ENCODE measurements at regions not wholly inside any gene's neighbourhood (a gene's known extent, or its start where the extent isn't known, plus 50 kb on each side); places are given as distances from the start of the nearest gene placed in this dataset.

DNA sequence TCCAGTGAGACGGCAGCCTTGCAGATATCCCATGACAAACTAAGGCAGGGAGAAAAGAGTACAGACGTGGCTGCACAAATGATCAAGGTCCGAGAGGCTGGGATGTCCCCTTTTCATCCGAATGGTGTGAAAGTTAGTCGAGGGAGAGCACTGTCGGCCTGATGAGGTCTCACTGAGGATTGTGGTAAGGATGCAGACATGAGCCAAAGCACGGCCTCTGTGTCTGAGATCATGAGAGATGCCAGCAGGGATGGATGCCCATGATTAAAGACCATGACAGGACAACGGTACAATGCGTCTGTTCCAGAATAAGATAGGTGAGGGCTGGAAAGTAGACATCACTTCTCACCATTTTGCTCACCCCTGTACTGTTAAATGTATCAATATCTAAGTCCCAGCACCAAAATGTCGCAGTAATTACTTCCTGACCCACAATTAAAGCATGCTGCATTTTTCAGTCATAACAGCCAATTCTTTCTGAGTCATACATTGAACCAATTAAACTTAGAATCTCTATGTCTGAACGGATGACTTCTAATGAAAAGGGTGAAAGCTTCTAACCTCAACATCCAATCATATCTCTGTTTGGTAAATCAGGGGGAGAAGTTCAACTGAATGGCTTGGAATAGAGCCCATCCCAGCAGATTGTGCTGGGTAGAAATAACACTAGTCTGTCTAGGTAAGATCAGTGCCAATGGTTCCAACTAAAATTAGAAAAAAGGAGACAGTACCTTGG is 249.6 kb upstream of the SOX5 start:
- DNase-seq, result no peak

DNA sequence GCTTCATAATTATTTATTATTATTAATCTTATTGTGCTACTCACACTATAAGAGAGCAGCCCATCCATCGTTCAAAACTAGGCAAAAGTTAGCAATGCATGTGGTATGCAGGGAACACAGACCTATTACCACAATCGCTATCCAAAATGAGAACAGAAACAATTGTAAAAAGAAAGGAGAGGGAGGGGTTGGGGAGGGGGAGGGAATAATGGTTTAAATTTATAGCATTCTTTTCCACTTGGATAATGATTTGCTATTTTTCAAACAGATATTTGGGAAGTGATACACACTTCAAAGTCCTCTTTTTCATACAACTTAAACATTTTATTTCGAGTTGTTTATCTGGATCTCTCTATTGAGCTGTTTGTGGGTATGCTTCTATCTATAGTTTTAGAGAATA is 248.6 kb upstream of the SOX5 start:
- DNase-seq, result no peak

DNA sequence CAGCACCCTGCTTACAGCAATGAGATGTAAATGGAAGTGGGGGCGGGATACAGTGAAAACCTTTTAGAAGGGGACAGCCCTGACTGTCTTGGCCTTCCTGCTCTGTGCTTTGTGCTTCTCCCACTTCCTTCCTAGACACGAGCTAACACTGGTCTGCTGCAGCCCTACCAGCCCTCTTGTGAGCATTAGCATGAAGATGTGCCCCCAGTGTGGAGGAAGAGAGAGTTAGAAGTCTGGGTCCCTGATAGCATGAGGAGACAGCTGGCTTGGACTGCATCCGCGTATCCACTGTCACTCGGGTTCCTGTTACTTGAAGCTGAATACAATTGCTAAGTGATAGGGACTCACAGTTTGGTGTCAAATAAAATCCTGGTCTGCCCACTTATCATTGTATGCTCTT is 248.1 kb upstream of the SOX5 start:
- DNase-seq, result no peak

DNA sequence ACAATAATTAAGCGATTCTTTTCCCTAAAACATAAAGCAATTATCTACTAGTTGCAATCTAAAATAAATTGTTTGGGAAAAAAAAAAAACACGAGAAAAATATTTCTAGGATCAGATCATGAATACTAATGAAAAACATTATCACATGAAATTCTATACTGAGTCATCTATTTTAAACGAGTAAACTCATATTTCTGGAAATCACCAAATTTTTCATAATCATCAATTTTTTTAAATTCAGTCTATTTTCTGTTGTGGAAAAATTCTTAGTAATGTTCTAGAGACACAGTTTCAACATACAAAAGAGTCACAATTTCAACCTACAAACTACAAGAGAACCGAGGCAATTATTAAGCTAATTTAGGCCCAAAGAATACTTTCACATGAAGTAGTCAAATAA is 245.6 kb upstream of the SOX5 start:
- no peak for DNase-seq

DNA sequence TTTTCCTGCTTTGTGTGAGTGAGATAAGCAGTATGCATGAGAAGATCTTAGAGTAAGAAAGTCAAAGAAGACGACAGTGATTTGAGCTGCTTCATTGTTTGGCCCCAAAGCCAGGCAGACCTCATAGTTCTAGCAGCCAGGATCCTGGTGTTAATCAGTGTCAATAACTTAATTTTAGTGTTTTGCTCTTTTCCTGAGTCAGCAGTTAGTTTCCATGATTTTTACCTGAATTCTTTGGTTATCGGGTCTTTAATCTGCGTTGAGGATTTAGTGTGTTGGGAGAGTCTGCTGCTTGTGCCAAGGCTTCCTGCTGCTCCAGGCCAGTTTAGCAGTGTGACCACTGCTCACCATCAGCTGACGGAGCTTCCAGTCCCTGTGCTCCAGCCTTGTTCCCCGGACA is 241.6 kb upstream of the SOX5 start:
- no peak for DNase-seq

DNA sequence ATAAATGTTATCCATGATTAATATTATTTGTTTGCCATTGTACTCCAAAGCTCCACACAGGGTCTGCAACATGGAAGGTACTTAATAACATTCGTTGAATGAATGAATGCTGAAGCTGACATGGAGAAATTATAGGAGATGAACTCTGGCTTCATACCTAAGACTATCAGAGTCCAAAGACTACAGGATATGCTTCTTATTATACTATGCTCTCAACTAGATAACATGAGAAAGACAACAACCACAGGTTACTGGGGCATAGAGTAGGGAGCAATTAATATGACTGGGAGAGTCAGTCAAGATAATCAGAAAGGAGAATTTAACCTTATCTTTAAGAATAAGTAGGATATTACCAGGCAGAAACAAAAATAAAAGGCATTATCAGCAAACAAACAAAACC is 236.3 kb upstream of the SOX5 start:
- no peak for DNase-seq

DNA sequence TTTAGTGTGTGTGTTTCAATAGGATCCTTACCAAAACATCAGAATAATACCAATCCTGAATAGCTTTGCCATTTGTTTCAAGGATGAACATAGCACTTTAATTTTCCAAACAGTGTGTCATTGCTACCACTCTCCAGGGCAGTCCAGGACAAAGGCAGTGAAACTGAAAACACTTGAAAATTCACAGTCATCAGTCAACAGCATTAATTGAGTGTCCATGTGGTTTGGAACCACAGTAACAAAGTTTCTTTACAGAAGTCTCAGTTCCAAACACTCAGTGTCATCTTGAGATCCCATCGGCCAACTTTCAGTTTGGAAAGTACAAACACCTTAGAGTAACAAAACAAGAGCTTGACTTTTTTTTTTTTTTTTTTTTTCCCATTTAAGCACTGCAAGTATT is 228.4 kb upstream of the SOX5 start:
- DNase-seq, result no peak

DNA sequence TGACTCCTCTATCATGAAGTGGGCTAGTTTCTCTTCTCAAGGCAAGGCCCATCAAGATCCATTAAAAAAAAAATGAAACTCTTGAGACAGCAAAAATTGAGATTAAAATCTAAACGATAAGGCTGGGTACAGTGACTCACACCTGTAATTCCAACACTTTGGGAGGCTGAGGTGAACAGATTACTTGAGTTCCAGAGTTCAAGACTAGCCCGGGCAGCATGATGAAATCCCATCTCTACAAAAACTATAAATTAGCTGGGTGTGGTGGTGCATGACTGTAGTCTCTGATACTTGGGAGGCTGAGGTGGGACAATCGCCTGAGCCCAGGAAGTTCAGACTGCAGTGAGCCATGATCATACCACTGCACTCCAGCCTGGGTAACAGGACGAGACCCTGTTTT is 226.5 kb upstream of the SOX5 start:
- no peak for DNase-seq

DNA sequence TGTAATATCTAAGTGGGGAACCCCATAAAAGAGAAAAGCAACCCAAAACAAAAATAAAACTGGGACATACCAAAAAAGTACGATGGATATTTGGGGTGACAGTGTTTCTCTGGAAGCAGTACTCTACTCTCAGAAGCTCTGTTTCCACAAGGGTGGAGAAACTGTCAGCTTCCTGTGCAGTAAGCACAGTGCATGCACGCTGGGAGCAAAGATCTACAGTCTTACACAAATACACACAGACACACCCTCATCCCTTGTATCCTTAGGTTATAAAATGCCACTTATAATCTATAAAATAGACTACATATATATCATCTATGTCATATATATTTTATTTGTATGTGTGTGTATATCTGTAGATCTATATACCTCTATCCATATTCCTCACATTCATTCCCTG is 225.8 kb upstream of the SOX5 start:
- no peak for DNase-seq

DNA sequence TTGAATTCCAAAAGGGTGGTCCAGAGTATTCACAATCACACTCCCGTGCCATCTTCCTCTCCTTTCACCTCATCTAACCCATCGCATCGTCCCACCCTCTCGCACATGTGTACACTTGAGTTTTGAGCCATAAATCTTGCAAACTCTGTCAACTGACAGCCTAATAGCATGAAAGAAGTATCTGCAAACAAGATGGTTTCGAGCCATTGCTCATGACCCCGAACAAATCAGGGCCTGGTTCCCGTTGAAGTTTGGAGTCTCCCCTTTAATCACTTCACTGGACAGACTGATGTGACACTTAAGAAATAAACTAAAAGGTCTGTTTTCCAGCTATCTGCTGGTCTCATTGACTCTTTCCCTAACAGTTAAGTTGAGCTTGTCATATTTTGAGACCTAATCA is 223.6 kb upstream of the SOX5 start:
- DNase-seq, result no peak

DNA sequence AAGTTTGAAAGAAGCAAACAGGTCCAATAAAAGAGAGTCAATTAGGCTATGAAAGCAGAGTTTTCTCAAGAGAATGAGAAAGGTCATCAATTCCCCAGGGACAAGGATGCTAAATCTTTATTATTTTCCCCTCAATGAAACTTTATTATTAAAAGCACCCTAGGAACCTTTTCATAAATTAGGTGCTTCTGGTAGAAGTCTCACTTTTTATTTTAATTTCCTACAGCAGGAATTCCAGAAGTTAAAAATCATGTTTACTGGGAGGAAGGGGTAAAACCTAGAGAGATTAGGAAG is 223.2 kb upstream of the SOX5 start:
- DNase-seq, result no peak

DNA sequence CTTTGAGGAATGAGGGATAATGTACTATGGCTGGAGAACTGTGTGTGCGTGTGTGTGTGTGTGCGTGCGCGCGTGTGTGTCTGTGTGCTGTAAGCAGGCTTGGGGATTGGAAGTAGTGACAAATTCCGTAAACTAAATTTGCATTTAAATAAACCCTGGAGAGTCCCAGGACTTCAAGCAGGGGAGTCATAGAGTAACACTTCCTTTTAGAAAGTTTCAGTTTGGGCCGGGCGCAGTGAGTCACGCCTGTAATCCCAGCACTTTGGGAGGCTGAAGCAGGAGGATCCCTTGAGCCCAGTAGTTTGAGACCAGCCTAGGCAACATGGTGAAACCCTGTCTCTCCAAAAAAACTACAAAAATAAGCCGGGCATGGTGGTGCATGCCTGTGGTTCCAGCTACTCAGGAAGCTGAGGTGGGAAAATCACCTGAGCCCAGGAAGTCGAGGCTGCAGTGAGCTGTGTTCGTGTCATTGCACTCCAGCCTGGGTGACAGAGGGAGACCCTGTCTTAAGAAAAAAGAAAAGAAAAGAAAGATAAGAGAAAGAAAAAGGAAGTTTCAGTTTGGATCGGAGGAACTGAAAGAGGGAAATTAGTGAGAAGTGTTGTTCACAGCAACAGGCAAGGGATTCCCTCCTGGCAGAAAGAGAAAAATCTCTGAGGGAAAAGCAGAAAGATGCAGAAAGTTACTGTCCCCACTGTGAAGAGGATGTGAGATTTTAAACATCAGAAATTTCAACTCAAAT is 222.7 kb upstream of the SOX5 start:
- DNase-seq, result no peak

DNA sequence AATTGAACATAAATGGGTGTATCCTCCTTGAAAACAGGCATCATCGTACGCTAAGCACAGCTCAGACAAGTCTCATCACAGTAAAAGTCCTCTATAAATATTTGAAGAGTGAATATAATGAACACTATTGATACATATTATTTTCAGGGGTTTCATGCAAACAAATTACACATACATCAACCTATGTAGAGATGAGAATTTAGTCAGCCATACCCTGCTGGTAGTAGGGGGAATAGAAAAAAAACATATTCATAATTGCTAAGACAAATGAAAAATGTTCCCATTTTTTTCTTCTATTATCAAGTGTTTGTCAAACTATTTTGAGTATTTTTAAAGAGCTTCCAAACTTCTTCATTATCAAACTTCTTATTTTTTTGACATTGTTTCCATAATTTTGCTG is 205.6 kb upstream of the SOX5 start:
- DNase-seq, result no peak

DNA sequence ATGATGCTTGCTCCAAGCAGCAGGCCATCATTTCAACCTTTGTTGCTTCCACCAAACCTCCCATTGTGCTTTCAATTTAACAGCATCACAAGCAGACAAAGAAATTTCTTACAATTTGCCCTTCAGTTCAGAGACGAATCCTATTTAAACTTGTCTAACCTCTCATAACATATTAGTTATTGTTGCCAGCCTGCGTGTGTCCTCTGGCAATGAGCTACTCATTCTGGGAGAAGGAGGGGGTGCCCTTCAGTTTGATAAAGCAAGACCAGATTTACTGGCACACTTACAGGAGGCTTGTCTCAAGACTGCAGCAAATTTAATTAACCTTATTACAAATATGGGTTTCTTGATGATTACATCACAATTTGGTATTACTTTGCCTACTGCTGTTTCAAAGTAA is 203.6 kb upstream of the SOX5 start:
- no peak for DNase-seq

DNA sequence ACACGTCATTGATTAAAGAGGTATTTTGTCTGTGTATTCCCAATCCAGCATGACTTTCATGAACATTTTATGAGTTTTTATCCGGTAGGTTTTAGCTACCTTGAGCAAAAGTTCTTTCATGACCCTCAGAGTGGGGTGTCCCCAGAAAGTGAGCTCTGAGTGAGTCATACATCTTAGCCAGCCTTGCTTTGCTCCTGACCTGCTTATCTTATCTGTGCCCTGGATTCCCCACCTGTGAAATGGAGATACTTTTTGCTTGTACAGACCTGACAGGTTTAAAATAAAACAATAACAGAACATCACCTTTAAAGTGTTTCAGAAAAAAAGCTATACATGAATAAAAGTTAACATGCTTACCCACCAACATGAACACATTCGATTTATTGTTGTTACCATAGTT is 202.8 kb upstream of the SOX5 start:
- no peak for DNase-seq

DNA sequence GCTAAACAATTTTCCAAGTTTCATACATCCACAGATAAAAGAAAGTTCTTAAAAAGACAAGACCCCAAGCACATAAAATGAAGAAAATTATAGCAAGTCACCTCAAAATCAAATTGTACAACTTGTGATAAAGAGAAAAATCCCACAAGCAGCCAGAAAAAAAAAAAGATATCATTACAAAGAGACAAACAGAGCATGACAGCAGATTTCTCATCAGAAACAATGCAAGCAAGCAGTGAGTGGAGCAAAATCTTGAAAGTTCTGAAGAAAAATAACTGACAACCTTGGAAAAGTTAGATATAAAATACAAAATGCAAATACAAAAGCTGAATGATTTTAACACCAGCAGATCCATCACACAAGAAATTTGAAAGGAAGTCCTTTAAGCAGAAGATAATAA is 194.5 kb upstream of the SOX5 start:
- DNase-seq, result no peak

DNA sequence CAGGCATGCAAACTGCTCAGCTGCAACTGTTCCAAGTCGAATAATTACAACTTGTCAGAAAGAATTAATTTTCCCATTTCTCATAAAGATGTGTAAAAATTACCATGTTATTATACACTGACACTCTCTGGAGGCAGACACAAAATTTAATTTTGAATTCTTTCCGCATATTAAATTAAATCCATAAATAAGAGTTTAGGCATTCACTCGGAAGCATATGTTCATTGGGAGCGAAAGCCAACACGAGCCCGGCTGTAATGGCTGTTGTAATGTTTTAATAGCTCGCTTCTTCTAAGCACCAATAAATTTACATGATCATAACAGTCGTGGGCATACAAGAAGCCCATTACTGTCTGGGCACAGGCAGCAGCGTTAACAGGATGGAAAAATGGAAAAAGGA is 189.6 kb upstream of the SOX5 start:
- DNase-seq, result no peak

DNA sequence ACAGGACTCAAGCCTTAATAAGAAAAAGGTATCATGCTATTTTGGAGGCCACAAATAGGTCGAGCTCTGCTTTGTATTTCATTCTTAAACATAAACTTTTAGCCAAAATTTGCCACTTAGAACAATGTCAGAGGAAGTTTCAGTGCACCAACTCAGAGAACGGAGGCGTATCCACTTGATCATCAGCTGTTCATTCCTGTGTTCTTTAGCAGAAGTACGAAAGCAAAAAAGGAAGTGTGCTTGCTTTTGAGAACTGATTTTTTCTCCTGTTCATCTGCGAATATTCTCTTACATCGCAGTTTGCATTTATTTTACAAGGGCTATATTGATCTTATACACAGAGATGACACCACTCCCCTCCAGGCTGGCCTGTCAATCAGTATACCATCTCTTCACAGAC is 188.6 kb upstream of the SOX5 start:
- DNase-seq, result no peak

DNA sequence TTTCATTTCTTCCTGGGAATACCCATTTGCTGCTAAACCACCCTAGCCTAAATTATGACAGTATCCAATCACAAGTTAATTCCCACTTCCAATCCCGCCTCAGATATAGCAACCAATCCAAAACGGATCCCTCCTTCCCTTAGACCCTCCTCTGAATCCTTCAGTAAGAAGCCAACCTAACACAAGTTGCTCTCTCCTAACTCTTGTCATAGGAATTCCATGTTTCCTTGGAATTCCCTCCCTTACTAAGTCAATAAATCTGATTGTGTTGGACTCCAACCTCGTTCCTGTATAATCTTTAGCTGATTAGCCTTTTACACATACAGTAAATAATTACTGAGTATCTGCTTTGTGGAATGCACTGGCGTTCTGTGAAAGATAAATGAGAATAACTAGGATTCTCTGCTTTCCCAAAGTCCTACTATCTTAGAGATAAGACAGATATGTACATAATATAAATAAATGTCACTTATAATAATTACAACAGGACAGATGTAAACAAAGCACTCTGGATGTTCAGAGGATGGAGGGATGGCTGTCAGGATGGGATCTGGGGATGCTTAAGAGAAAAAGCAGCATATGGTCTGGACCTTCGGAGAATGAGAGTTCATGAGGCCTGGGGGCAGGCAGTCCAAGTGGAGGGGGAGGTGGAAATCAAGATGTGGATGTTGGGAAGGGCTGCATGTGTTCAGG is 185.8 kb upstream of the SOX5 start:
- DNase-seq, result no peak

DNA sequence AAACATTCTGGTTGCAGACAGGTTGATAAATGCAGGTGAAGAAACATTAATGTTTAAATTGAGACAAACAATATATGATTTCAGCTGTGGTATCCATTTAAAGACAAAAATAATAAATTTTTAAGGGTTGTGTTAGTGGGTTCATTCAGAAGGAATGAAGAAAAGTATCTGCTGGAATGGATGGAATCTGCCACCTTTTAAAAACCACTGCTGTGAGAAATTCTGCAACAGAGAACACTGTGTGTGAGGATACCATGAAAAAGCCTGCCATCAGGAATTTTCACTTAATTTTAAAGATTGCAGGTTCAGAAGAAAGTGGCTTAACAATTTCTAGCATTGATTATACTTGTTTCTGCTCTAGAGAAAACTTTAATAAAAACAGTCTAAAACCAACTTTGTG is 184.6 kb upstream of the SOX5 start:
- DNase-seq, result no peak

DNA sequence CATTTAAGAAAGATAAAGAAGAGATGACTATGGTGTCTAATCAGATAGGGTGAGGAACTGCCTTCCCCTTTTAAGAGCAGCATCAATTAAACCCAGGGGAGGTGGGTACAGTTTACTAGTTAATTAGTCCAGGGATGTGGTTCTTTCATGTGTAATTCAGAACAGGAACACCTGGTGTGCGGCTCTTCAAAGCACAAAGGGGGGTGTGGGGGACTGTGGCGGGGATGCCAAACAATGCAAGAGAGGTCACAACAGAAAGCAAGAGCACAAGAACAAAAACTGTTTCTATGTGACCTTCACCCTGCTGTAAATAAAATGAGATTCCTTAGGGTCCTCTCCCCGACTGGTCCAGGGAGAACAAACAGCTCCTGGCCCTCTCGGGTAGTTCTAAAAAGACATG is 183.9 kb upstream of the SOX5 start:
- no peak for DNase-seq

DNA sequence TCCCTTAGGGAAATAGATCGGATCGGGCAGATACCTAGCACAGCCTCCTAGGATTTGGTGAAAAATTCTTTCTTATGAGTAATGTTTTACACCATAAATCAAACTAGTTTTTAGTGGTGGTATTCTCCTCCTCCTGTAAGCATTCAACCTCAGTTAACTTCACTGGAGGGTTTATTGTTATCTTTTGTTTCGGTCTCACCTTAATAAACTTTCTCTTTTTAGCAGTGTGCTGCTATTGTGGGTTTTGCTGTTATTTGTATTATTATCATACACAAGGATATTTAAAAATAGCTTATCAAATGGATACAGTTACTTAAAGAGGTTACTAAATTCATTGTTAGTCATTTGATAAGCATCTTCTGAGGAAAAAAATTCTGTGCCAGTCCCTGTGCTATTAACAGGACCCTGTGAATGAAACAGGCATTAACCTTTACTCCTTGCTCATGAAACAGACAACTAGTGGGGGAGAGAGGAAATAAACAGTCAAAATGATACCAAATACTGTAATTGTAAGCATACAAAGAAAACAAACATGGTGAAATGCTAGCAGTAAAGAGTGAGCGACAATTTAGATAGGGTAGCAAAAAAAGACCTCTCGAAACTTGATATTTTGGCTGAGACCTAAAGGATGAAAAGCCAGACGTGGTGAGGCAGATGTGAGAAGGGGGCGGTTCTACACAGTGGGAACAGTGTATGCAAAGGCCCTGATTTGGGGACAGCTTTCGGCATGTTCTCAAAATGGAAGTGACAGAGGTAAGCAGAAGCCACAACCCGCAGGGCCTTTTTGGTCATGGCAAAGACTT is 178.7 kb upstream of the SOX5 start:
- no peak for DNase-seq

DNA sequence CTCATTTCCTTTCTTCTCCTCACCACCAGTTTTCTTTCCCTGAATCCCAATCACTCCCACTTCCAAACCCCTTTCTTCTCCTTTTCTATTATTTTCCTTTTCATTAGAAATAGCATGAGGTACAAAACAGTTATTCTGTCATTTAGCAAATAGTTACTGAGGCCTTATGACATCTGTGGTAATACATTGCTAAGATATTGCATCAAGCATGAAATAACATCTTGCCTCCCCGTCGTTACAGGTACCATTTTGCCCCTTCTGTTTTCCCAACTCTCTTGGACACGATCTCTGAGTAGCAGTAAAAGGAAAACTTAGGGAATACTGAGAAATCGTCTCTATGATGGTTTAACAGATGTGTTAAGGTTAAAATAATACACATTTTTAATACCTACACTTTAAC is 175.8 kb upstream of the SOX5 start:
- no peak for DNase-seq

DNA sequence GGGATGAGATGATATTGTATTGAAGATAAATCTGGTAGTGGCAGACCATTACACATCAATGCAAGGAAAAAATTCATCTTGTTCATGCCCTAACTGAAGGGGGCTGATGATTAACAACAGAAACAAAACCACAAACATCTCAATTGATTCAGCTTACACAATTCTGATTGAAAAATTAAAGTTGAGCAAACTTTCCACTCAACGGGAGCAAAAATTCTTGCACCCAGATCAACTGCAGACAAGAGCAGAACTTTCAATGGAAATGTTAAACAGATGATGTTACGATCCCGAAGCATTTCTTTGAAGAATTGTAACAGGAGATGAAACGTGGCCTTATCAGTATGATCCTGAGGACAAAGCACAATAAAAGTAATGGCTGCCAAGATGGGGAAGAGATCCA is 172.4 kb upstream of the SOX5 start:
- no peak for DNase-seq
